ENCODE measurements at regions not wholly inside any gene's neighbourhood (a gene's known extent, or its start where the extent isn't known, plus 50 kb on each side); places are given as distances from the start of the nearest gene placed in this dataset.
A peak's percentile ranks its signal among the peaks of the same experiment; 100 is the strongest.

- DNase-seq (ENCODE audit: low read depth): no peak
These were observed 163.5 kb upstream of the SLC10A2 start for GRCh38 chr13:103229674-103230073.

GRCh38 chr13:103224804-103225203 lies 158.6 kb upstream of the SLC10A2 start:
- no peak for DNase-seq (ENCODE audit: low read depth)

- DNase-seq (ENCODE audit: low read depth): no peak
These were observed 156.5 kb upstream of the SLC10A2 start for GRCh38 chr13:103222683-103223082.

GRCh38 chr13:103218253-103218652 lies 152.0 kb upstream of the SLC10A2 start:
- DNase-seq (ENCODE audit: low read depth): no peak

GRCh38 chr13:103213152-103213551 lies 146.9 kb upstream of the SLC10A2 start:
- DNase-seq (ENCODE audit: low read depth): no peak

- no peak for DNase-seq (ENCODE audit: low read depth)
These were observed 144.1 kb upstream of the SLC10A2 start for GRCh38 chr13:103210348-103210747.

GRCh38 chr13:103203735-103204330 lies 137.6 kb upstream of the SLC10A2 start:
- DNase-seq (ENCODE audit: low read depth): no peak

- DNase-seq (ENCODE audit: low read depth): no peak
These were observed 134.1 kb upstream of the SLC10A2 start for GRCh38 chr13:103200118-103200885.

GRCh38 chr13:103199380-103200088 lies 133.3 kb upstream of the SLC10A2 start:
- DNase-seq (ENCODE audit: low read depth): no peak

GRCh38 chr13:103196356-103196755 lies 130.1 kb upstream of the SLC10A2 start:
- DNase-seq (ENCODE audit: low read depth): no peak

- no peak for DNase-seq (ENCODE audit: low read depth)
These were observed 129.5 kb upstream of the SLC10A2 start for GRCh38 chr13:103195762-103196161.

- DNase-seq (ENCODE audit: low read depth): no peak
These were observed 128.7 kb upstream of the SLC10A2 start for GRCh38 chr13:103194871-103195270.

- DNase-seq (ENCODE audit: low read depth): no peak
These were observed 126.4 kb upstream of the SLC10A2 start for GRCh38 chr13:103192511-103193135.

GRCh38 chr13:103190841-103191240 lies 124.6 kb upstream of the SLC10A2 start:
- no peak for DNase-seq (ENCODE audit: low read depth)

- DNase-seq (ENCODE audit: low read depth): peak; percentile 22
These were observed 122.6 kb upstream of the SLC10A2 start for GRCh38 chr13:103188713-103189326.

- DNase-seq (ENCODE audit: low read depth): no peak
These were observed 121.5 kb upstream of the SLC10A2 start for GRCh38 chr13:103187721-103188156.

GRCh38 chr13:103184413-103184812 lies 118.2 kb upstream of the SLC10A2 start:
- no peak for DNase-seq (ENCODE audit: low read depth)

GRCh38 chr13:103178986-103179943 lies 113.0 kb upstream of the SLC10A2 start:
- DNase-seq (ENCODE audit: low read depth): no peak

- DNase-seq (ENCODE audit: low read depth): no peak
These were observed 108.7 kb upstream of the SLC10A2 start for GRCh38 chr13:103174966-103175365.

GRCh38 chr13:103168901-103169508 lies 102.8 kb upstream of the SLC10A2 start:
- DNase-seq (ENCODE audit: low read depth): no peak

Data from forelimb muscle (tissue), 1 donor.